Stimulated activated CD4-positive, alpha-beta T cell treated with anti-CD3 and anti-CD28 coated beads, Interleukin-1b, Interleukin-23, amount 100 ng/mL, for 48 hours (primary cell): ENCODE measurements at regions not wholly inside any gene's neighbourhood (a gene's known extent, or its start where the extent isn't known, plus 50 kb on each side); places are given as distances from the start of the nearest gene placed in this dataset.

Experiments
- DNase-seq: peaks from one replicate; pipeline ENCODE4 v3.0.0-alpha.2; 2020

- DNase-seq, result no peak
Observed at GRCh38 chr2:103814016-103814415, 1039.9 kb upstream of the POU3F3 start.

- DNase-seq, result no peak
Observed at GRCh38 chr2:103815731-103816130, 1038.2 kb upstream of the POU3F3 start.

- DNase-seq, result no peak
Observed at GRCh38 chr2:103817746-103818145, 1036.2 kb upstream of the POU3F3 start.

DNA sequence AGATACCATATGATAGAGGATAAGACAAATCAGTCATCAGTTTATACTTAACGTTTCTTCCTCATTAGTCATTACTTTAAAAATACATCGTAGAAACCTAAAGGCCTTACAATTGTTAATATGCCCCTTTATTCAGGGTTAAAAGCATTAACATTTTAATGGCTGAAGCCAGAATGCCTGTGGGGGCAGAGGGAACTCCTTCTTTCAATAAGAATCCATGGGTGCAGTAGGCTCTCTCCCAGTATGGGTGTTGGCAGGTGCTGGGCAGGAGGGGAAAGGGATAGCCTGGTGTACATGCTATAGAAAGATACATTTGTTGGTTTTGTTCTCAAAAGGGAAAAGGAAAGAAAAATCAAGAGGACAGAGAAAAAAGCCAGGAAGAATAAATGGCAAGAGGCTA lies 1035.7 kb upstream of the POU3F3 start:
- DNase-seq, result no peak

DNA sequence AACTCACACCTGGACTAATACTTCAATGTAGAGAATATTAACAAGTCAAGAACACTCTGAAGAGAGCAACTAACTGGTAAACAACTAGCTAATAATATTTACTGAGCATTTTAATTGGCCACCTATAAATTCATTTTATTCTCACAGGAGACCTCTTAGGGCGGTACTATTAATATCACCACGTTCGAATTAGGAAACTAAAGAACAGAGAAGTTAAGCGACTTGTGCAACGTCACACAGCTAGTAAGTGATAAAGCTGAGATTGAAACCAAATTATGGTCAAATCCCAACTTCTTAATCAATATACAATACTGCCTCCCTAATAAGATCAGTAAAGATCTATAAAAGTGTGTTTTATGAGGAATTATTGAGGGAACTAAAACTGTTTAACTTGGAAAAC lies 1034.3 kb upstream of the POU3F3 start:
- DNase-seq, result no peak

DNA sequence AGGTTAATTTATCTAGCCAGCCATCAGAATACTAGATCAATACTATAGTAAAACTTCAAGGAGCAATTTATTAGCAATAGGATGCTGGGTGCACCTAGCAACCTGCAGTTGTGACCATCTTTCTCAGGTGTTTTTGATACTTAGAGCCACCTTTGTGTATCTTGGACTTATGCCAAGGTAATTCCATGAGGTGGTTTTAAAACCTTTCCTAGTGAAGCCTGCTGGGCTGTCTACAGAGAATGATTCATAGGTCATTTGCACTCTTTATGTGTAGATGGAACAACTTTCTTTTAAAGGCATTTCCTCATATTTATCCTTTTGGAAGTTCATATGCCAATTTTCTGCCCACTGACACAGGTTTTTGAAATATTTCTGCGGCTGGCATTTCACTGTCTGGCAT lies 1030.1 kb upstream of the POU3F3 start:
- DNase-seq, result no peak

- DNase-seq, result no peak
Observed at GRCh38 chr2:103847276-103847675, 1006.6 kb upstream of the POU3F3 start.

DNA sequence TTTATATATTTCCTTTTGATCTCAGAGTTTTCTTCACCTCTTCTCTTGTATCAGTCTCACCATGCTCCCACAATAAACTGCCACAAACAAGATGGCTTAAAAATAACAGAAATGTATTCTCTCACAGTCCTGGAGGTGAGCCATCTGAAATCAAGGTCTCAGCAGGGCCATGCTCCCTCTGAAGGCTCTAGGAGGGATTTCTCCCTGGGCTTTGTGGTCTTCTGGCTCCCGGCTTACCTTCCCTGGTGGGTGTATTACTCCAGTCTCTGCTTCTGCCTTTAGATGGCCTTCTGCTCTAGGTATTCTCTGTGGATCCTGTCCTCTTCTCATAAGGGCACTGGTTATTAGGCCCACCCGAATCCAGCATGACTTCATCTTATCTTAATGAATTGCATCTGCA lies 994.7 kb upstream of the POU3F3 start:
- DNase-seq, result no peak

DNA sequence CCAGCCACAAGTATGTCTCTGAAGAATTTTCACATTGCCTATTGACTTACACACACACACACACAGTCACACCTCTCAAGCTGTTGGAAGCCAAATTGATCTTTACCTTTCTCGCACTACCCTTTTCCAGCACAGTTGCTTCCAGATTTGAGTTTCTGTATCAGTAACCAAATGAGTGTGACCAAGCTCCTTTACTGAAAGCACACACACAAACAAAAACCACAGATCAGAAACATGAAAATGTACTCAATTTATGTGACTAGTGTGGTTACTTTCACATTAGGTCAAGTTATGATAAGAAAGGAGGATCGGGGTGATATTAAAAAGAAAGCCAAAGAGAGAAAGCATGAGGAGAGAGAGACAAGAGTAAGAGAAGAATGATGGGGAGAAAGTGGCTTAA lies 993.9 kb upstream of the POU3F3 start:
- no peak for DNase-seq

- no peak for DNase-seq
Observed at GRCh38 chr2:103868396-103868795, 985.5 kb upstream of the POU3F3 start.

- DNase-seq, result no peak
Observed at GRCh38 chr2:103873716-103874351, 980.1 kb upstream of the POU3F3 start.

- no peak for DNase-seq
Observed at GRCh38 chr2:103875131-103875530, 978.8 kb upstream of the POU3F3 start.

DNA sequence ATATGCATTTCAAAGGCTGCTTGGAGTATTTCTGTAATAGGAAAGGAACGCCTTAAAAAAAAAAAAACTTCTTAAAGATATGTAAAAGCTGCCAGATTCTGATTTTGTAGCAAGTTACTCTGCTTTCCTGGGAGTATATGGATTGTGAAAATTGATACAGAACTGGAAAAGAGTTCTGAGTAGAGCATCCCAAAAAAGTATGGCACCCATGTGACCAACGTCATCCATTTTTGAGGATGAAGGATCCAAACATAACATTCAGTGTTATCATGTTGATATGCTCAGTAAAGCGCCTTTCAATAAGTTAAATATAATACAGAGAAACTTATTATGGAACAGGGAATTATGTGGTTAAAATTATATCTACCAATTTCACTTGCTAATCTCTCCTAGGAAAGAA lies 978.4 kb upstream of the POU3F3 start:
- no peak for DNase-seq

- no peak for DNase-seq
Observed at GRCh38 chr2:103876611-103877010, 977.3 kb upstream of the POU3F3 start.

DNA sequence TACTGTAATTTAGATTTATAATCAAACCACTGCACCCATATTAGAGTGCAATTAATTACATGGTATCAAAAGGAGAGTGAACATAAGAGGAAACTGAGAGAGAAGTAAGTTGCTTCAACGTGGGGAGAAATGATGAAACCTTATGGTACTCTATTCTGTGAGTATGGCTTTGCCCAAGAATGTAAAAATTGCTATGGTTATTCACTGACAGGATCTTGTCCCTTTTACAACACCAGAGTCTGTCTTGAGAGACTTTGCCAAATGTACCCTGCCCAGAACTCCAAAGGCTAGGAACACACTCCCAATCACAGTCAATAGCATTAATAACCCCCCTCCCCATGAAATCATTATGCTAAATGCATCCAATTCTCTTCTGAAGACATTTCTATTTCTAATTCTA lies 974.8 kb upstream of the POU3F3 start:
- DNase-seq, result no peak

GRCh38 chr2:103880081-103880834 lies 973.7 kb upstream of the POU3F3 start:
- DNase-seq, result no peak

- DNase-seq, result no peak
Observed at GRCh38 chr2:103887625-103888024, 966.3 kb upstream of the POU3F3 start.

DNA sequence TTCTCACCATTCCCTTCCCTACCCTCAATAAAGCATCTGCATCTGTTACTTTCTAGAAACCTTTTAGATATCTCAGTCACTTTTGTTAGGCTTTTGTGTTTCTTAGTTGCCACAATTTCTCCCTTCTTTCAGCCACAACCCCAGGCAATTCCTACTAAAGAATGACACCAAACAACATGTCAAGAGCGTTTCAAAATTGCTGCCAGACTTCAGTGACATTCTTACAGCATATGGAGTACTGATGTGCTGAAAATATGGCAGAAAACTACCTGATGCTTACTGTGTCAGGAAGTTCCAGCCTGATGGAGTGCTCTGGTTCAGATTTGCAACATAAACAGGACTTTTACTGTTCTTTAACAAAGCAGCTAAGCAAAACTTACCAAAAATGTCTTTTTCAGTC lies 957.7 kb upstream of the POU3F3 start:
- DNase-seq, result no peak

DNA sequence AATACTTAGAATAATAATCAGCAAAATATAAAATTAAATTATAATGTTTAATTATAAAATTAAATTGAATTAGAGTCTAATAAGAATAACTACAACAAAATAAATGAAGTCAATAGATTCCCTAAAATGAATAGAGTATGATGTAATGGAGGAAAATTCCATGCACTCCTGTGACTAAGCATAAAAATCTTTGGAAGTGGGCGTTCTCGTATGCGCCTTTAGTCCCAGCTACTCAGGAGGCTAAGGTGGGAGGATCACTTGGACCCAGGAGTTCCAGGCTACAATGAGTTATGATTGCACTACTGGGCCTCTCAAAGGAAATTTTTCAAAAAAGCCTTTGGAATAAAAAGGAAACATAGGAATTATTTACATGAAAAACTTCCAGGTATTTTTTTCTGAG lies 955.4 kb upstream of the POU3F3 start:
- DNase-seq, result no peak

DNA sequence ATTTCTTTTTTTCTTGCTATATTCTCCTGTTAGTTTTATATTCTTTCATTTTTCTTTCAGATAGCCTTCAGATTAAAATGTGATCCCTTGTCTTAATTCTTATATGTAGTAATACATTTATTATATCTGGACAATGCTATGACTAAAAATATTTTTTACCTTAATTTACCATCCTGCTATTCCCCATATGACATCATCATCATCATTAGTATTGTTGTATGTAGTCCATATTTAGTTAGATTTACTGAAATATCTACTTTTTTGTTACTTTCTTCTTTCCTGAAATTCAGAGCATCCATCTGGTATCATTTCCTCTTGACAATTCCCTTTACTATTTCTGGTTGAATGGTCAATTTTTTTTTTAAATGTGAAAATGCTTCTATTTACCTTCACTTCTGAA lies 951.6 kb upstream of the POU3F3 start:
- no peak for DNase-seq

DNA sequence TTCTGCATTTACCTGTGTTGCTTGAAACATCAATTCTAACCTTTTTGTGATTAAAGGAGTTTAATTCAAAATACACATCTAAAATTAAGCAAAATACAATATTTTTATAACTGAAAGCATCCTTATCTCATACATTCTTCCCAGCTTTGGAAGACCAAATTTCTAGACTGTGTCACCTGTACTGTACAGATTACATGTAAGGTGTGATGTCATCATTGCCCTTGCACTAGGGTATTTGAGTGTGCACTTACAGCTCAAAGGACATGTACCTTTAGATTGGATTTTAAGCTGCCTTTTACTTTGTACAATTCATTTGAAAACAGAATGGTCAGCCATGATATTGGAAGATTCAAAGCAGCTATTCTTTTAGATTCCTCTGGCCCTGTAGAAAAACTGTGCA lies 932.8 kb upstream of the POU3F3 start:
- no peak for DNase-seq

- no peak for DNase-seq
Observed at GRCh38 chr2:103942199-103942598, 911.7 kb upstream of the POU3F3 start.

GRCh38 chr2:103945083-103945482 lies 908.8 kb upstream of the POU3F3 start:
- DNase-seq, result no peak

DNA sequence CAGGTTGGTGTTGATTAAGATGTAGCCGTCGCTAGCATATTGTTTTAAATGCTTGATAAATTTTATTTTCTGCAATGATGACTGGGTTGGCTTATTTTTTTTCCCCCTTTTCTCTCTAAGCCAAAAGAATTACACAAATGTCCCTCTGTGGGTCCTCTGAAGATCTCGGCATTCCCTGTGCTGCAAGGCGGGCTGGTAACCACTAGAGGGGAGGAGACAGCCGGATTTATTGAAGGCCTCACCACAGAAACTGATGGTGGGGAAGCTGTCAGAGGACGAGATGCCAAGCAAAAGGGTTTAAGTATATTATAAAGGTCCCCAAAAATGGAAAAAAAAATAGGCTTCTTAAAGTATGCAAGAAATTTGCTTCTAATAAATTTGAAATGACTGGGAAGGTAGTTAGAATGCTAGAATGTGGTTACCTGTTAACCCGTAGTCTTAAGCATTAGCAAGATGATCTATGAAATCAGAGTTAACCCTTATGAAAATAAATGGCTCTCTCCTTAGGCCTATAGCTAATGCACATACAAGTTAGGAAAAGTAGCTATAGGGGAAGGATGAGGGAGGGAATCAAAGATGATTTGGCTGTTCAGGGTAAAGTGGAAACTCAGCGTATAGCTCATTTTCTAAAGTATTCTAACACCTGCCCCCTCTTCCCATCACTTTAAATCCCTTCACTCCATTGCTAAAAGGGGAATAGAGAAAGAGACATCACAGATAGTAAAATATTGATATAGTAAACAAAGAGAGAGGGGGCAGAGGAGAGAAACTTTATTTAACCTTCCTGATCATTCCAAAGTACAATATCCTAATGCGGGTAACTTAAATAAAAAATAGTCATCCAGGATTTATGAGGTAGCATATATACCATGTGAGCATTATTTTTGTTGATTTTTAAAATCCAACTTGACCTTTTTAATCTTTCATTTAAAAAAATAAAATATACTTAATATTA lies 894.5 kb upstream of the POU3F3 start:
- no peak for DNase-seq
